C4-2B (cell line): ENCODE measurements at regions not wholly inside any gene's neighbourhood (a gene's known extent, or its start where the extent isn't known, plus 50 kb on each side); places are given as distances from the start of the nearest gene placed in this dataset.
"Not testable (repeated sequence)": the region's sequence is repeated elsewhere in the genome, so short reads cannot be mapped to it uniquely, and the experiment has no call there.

ENCODE experiments used
- H3K27ac ChIP-seq: fragments of 450-650 bp; 2 replicates; pipeline ENCODE4 v1.5.1; 2017
- ZFX ChIP-seq: fragments of 450-650 bp; IDR thresholded peaks from 2 replicates; pipeline ENCODE4 v1.6.1; 2017
- TF ChIP-seq, protein P1 (sequence below): fragments of 450-650 bp; conservative IDR thresholded peaks from 2 replicates; pipeline ENCODE4 v1.5.1; 2017; ENCODE audit warnings: mild to moderate bottlenecking

DNA sequence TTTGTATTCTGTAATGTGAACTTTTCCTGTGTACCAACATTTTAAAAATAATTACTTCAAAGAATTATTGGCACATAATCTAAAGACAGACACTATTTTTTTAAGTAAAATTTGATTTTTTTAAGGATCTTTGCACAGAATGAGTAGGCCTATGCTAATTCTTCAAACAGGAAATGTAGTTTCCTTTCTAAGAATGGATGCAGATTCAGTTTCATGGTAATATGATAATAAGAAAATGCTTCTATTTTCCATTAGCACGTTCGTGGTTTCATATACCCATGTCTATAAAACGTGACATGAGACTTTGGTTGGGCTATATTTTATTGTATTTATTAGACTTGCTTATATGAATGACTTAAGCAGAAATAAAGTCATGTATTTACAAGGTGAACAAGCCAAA, 191.8 kb upstream of the RBBP8 start:
- TF ChIP-seq ZFX, result no peak
- TF ChIP-seq, protein P1, sequence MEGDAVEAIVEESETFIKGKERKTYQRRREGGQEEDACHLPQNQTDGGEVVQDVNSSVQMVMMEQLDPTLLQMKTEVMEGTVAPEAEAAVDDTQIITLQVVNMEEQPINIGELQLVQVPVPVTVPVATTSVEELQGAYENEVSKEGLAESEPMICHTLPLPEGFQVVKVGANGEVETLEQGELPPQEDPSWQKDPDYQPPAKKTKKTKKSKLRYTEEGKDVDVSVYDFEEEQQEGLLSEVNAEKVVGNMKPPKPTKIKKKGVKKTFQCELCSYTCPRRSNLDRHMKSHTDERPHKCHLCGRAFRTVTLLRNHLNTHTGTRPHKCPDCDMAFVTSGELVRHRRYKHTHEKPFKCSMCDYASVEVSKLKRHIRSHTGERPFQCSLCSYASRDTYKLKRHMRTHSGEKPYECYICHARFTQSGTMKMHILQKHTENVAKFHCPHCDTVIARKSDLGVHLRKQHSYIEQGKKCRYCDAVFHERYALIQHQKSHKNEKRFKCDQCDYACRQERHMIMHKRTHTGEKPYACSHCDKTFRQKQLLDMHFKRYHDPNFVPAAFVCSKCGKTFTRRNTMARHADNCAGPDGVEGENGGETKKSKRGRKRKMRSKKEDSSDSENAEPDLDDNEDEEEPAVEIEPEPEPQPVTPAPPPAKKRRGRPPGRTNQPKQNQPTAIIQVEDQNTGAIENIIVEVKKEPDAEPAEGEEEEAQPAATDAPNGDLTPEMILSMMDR, result no peak
- no peak overlapping the region for H3K27ac ChIP-seq

DNA sequence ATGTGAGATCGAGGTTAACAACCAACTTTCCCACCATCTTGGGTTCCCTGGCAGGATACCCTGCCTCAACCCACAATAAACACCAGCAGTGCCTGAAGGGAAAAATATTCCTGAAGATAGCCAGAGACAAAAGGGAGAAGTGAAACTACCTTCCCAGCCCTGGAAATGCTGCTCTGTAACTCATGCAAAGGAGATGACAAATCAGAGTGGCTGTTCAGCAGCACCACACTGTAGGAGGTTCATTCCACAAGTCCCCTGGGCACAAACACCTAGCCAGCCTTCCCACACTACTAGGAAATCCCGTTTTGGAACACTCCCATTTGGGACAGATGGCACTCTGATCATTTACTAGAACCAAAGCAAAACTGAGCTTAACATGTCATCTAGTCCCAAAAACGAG, 190.7 kb upstream of the RBBP8 start:
- H3K27ac ChIP-seq, result no peak overlapping the region
- no peak for TF ChIP-seq ZFX
- TF ChIP-seq, protein P1, result no peak

DNA sequence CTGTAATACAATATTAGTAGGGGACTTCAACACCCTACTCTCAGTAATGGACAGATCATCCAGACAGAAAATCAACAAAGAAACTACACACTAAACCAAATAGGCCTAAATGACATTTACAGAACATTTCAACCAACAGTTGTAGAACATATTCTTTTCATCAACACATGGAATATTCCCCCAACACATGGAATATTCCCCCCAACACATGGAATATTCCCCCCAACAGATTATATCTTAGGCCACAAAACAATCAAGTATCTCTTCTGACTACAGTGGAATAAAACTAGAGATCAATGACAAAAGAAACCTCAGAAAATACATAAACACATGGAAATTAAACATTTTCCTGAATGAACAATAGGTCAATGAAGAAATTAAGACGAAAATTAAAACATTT, 187.2 kb upstream of the RBBP8 start:
- H3K27ac ChIP-seq, result no peak overlapping the region
- TF ChIP-seq, protein P1, result no peak
- no peak for TF ChIP-seq ZFX

DNA sequence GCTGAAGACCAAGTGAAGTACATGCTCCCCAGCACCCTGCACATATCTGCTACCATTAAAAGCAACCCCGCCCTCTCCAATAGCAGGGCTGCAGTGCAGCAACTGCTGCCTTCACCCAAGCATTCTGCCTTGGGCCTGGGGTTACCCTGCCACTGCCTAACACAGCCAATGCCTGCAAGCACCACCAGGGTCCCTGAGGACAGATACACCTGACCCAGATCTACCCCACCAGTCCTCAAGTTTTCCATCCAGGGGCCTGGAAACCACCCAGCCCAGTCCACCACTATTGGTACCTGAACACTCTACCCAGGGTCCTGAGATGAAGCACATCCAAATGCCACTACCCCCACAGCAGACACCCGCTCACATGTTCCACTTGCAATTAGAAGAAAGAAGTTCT, 181.1 kb upstream of the RBBP8 start:
- no peak overlapping the region for H3K27ac ChIP-seq
- TF ChIP-seq ZFX, result no peak
- TF ChIP-seq, protein P1, result no peak

DNA sequence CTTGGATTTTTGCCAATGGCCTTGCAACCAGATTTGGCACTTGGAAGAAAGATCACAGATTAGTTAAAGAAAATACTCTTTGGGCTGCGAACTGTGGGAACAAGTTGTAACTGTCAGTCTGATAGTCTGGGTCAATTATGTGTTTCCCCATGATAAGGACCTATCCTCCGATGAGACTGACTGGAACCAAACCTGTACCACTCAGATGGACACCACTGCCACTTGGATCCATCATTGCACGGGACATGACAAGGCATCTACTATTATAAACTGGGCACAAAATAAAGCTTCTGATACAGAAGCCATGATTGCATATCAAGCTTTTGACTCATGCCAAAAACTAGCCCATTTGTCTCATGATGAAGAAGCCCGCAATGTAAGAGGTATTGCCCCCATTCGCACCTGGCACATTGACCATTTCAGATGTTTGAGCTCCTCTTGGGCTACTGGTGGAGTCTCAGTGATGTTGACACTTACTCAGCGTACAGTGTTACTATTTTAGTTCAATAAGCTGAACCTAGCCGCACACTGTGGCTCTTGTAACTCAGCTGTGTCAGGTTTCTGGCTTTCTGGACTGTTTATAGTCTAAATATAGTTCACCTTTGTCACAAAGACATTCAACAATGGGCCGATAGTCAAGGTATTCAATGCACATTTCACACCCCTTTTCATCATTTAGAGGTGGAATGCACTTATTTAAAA, 179.8 kb upstream of the RBBP8 start:
- TF ChIP-seq, protein P1, result no peak
- TF ChIP-seq ZFX, result no peak

DNA sequence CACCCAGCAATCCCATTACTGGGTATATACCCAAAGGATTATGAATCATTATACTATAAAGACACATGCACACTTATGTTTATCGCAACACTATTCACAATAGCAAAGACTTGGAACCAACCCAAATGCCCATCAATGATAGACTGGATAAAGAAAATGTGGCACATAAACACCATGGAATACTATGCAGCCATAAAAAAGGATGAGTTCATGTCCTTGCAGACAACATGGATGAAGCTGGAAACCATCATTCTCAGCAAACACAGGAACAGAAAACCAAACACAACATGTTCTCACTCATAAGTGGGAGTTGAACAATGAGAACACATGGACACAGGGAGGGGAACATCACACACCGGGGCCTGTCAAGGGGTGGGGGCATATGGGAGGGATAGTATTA, 169.1 kb upstream of the RBBP8 start:
- H3K27ac ChIP-seq, result not testable (repeated sequence)

More for the DNA sequence above, 179.8 kb upstream of the RBBP8 start:
- no peak overlapping the region for H3K27ac ChIP-seq

DNA sequence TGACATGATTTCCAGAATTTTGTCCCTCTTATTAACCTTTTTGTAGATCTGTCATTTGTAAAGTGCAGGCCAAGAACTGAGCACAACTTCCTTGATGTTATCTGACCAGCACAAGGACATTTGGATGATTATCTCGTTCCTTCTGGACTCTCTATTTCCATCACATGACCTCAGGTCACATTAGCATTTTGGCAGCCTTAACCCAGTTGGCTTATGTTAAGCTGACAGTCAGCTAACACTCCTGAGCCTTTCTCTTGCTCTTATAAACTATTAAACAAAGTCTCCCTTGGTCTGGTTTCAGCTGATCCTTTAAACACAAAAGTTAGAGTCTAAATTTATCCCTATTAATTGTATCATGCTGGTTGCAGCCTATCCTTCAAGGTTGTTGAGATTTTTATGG, 167.2 kb upstream of the RBBP8 start:
- TF ChIP-seq ZFX, result no peak

DNA sequence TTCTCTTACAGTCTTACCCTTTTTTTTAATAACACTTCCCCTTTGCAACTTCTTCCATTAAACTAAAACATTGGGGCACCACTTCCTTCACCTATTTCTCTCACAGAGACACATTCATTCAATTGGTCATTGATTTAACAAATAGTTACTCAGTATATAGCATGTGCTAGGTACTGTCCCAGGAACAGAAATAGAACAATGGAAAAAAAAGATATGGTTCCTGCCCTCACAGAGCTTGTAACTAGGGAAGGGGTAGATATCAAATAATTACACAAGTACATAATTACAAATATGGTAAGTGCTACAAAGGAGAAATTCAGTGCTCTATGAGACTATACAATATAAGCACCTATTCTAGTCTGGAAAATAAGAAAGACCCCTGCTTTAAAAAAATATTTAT, 165.5 kb upstream of the RBBP8 start:
- TF ChIP-seq ZFX, result no peak
- TF ChIP-seq, protein P1, result no peak
- no peak overlapping the region for H3K27ac ChIP-seq

More for the DNA sequence above, 167.2 kb upstream of the RBBP8 start:
- no peak overlapping the region for H3K27ac ChIP-seq
